ENCODE measurements at regions not wholly inside any gene's neighbourhood (a gene's known extent, or its start where the extent isn't known, plus 50 kb on each side); places are given as distances from the start of the nearest gene placed in this dataset.

DNA sequence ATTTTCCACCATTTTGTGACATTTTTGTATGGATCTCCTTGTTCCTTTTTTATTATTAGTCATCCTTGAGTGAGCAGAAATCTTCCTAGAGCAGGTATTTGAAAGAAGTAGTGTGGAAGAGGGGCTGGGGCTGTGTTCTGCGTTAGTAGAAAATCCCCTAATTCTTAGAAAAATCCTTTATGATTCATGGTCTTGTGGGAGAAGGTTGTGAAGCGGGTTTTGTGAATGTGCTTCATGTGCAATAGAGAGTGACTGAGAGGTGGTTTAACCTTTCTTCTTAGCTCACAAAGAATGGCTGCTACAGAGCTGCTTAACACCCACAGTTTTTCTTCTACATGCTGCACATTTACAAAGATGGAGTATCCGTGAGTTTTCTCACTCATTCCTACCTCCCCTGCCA is 220.5 kb downstream of the IDS start:
- TF ChIP-seq, protein P1, sequence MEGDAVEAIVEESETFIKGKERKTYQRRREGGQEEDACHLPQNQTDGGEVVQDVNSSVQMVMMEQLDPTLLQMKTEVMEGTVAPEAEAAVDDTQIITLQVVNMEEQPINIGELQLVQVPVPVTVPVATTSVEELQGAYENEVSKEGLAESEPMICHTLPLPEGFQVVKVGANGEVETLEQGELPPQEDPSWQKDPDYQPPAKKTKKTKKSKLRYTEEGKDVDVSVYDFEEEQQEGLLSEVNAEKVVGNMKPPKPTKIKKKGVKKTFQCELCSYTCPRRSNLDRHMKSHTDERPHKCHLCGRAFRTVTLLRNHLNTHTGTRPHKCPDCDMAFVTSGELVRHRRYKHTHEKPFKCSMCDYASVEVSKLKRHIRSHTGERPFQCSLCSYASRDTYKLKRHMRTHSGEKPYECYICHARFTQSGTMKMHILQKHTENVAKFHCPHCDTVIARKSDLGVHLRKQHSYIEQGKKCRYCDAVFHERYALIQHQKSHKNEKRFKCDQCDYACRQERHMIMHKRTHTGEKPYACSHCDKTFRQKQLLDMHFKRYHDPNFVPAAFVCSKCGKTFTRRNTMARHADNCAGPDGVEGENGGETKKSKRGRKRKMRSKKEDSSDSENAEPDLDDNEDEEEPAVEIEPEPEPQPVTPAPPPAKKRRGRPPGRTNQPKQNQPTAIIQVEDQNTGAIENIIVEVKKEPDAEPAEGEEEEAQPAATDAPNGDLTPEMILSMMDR (IDR thresholded peaks at IDR 0.05; ENCODE audit: low read depth, low read length) = no peak
- TF ChIP-seq EZH2phosphoT487 (IDR thresholded peaks at IDR 0.05; ENCODE audit: low read depth) = no peak
